Astrocyte (in vitro differentiated cells and primary cell): ENCODE measurements at regions not wholly inside any gene's neighbourhood (a gene's known extent, or its start where the extent isn't known, plus 50 kb on each side); places are given as distances from the start of the nearest gene placed in this dataset.

Source experiments
- DNase-seq: peaks from one replicate; pipeline ENCODE4 v3.0.0-alpha.2; 2010; ENCODE audit warnings: low read depth
- FAIRE-seq: peaks from 2 replicates; lab custom pipeline; 2011; peaks lifted over from hg19 to GRCh38; lab: Jason Lieb, UNC
- H2AFZ ChIP-seq: 2 replicates; pipeline ENCODE4 v1.6.0; 2012; ENCODE audit warnings: low read depth, low read length, inconsistent platforms
- H3K27ac ChIP-seq: 2 replicates; pipeline ENCODE4 v1.5.1; 2011; ENCODE audit warnings: low read depth, low read length, inconsistent platforms
- H3K27me3 ChIP-seq: 2 replicates; pipeline ENCODE4 v1.6.0; 2011; ENCODE audit warnings: low read length, inconsistent platforms; ENCODE audit not compliant: insufficient read depth
- H3K36me3 ChIP-seq: 2 replicates; pipeline ENCODE4 v1.5.1; 2011; ENCODE audit warnings: low read length, inconsistent platforms; ENCODE audit not compliant: insufficient read depth
- H3K4me1 ChIP-seq: 2 replicates; pipeline ENCODE4 v1.5.1; 2011; ENCODE audit warnings: low read length, inconsistent platforms; ENCODE audit not compliant: insufficient read depth
- H3K4me2 ChIP-seq: 2 replicates; pipeline ENCODE4 v1.6.0; 2012; ENCODE audit warnings: low read length, inconsistent platforms
- H3K4me3 ChIP-seq: 2 replicates; pipeline ENCODE4 v1.5.1; 2011; ENCODE audit warnings: low read depth, mild to moderate bottlenecking, low read length, inconsistent platforms; ENCODE audit not compliant: insufficient read depth
- H3K79me2 ChIP-seq: 2 replicates; pipeline ENCODE4 v1.6.0; 2012; ENCODE audit warnings: mild to moderate bottlenecking, low read length, inconsistent platforms; ENCODE audit not compliant: insufficient read depth
- H3K9ac ChIP-seq: 2 replicates; pipeline ENCODE4 v1.6.0; 2012; ENCODE audit warnings: mild to moderate bottlenecking, low read length, inconsistent platforms
- H3K9me3 ChIP-seq: 2 replicates; pipeline ENCODE4 v1.5.1; 2012; ENCODE audit warnings: low read depth, mild to moderate bottlenecking, low read length, inconsistent platforms; ENCODE audit not compliant: insufficient read depth
- H4K20me1 ChIP-seq: 2 replicates; pipeline ENCODE4 v1.6.0; 2012; ENCODE audit warnings: low read length, inconsistent platforms; ENCODE audit not compliant: insufficient read depth
- H3K27ac Mint-ChIP-seq: one replicate; pipeline ENCODE4 v1.8.0; 2021; ENCODE audit warnings: mild to moderate bottlenecking, mixed read lengths; ENCODE audit not compliant: unreplicated experiment
- H3K27me3 Mint-ChIP-seq: one replicate; pipeline ENCODE4 v1.8.0; 2021; ENCODE audit warnings: low read depth, mixed read lengths; ENCODE audit not compliant: unreplicated experiment
- H3K36me3 Mint-ChIP-seq: one replicate; pipeline ENCODE4 v1.8.0; 2021; ENCODE audit warnings: low read depth, mixed read lengths; ENCODE audit not compliant: unreplicated experiment
- H3K4me1 Mint-ChIP-seq: one replicate; pipeline ENCODE4 v1.8.0; 2021; ENCODE audit warnings: low read depth, mixed read lengths; ENCODE audit not compliant: unreplicated experiment
- H3K4me3 Mint-ChIP-seq: one replicate; pipeline ENCODE4 v1.8.0; 2021; ENCODE audit warnings: mild to moderate bottlenecking, moderate library complexity, mixed read lengths; ENCODE audit not compliant: unreplicated experiment
- H3K9me3 Mint-ChIP-seq: one replicate; pipeline ENCODE4 v1.8.0; 2021; ENCODE audit warnings: mild to moderate bottlenecking, mixed read lengths; ENCODE audit not compliant: unreplicated experiment
- EZH2 ChIP-seq: IDR thresholded peaks from 2 replicates; pipeline ENCODE4 v1.6.1; 2012; ENCODE audit warnings: mild to moderate bottlenecking, low read length, inconsistent platforms; ENCODE audit not compliant: insufficient read depth
- TF ChIP-seq, protein P1 (sequence below): IDR thresholded peaks from 2 replicates; pipeline ENCODE4 v1.5.1; 2011; ENCODE audit warnings: low read depth, mild to moderate bottlenecking, inconsistent platforms, low read length, moderate library complexity; ENCODE audit not compliant: insufficient read depth

DNA sequence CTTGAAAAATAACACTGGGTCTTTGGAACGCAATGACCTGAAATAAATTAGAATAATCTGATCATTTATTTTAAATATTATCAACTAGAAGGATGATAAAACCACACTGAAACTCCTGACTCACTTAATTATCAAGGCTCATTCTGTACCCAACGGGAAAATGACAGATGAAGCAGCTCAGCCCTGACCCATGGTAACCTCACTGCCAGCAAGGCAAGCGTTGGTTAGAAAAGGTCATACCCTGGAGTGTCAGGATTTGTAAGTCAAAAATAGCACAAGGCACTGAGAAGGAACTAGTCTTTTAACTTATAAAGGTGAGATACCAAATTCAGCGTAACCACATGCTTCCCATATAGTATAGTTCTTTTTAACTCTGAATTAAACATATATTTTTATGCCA lies 277.5 kb downstream of the ETAA1 start:
- no peak overlapping the region for H3K27ac Mint-ChIP-seq
- FAIRE-seq (no peak), DNase-seq (no peak)
- Histone ChIP-seq H3K36me3 (no peaks in the 10 kb centered on the region), H3K79me2 (no peaks in the 10 kb centered on the region), H3K4me3 (no peak overlapping the region), H3K9me3 (no peaks in the 10 kb centered on the region), H3K9ac (no peak overlapping the region), H3K27me3 (no peaks in the 10 kb centered on the region), H4K20me1 (peaks cover 6% of the 10 kb centered on the region), H3K4me2 (no peak overlapping the region), H2AFZ (no peak overlapping the region), H3K27ac (no peak overlapping the region), H3K4me1 (no peaks in the 10 kb centered on the region)
- no peaks in the 10 kb centered on the region for H3K9me3 Mint-ChIP-seq
- H3K4me3 Mint-ChIP-seq = no peak overlapping the region
- no peaks in the 10 kb centered on the region for H3K36me3 Mint-ChIP-seq
- H3K4me1 Mint-ChIP-seq = no peaks in the 10 kb centered on the region
- TF ChIP-seq EZH2 = no peak
- TF ChIP-seq, protein P1, sequence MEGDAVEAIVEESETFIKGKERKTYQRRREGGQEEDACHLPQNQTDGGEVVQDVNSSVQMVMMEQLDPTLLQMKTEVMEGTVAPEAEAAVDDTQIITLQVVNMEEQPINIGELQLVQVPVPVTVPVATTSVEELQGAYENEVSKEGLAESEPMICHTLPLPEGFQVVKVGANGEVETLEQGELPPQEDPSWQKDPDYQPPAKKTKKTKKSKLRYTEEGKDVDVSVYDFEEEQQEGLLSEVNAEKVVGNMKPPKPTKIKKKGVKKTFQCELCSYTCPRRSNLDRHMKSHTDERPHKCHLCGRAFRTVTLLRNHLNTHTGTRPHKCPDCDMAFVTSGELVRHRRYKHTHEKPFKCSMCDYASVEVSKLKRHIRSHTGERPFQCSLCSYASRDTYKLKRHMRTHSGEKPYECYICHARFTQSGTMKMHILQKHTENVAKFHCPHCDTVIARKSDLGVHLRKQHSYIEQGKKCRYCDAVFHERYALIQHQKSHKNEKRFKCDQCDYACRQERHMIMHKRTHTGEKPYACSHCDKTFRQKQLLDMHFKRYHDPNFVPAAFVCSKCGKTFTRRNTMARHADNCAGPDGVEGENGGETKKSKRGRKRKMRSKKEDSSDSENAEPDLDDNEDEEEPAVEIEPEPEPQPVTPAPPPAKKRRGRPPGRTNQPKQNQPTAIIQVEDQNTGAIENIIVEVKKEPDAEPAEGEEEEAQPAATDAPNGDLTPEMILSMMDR = no peak
- H3K27me3 Mint-ChIP-seq = peaks cover 4% of the 10 kb centered on the region

DNA sequence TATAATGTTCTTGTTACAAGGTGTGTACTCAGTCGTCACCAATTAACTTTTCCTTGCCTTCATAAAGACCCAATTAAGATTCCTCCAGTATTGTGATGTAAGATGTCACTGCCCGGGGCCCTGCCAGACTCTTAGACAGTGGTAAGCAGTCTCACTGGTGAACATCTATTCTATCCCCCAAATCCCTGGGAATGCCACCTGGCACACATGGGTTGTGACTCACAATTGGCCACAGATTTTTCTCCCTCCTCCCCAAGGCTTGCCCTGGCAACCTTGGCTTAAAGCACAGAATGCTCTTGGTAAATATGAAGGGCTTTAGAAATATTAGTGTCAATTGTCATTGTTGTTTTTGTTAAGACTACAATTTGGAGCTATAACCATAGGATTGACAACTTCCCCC lies 287.9 kb downstream of the ETAA1 start:
- no peaks in the 10 kb centered on the region for H3K4me1 ChIP-seq
- H3K36me3 ChIP-seq = no peaks in the 10 kb centered on the region
- no peak for FAIRE-seq
- H3K9ac ChIP-seq = no peak overlapping the region
- H3K27me3 ChIP-seq = no peaks in the 10 kb centered on the region
- H3K27ac ChIP-seq = no peak overlapping the region
- no peak overlapping the region for H2AFZ ChIP-seq
- H4K20me1 ChIP-seq = no peaks in the 10 kb centered on the region
- TF ChIP-seq, protein P1 = no peak
- no peak for TF ChIP-seq EZH2
- no peak for DNase-seq
- no peak overlapping the region for H3K4me3 ChIP-seq
- no peaks in the 10 kb centered on the region for H3K9me3 Mint-ChIP-seq
- H3K4me3 Mint-ChIP-seq = no peak overlapping the region
- peaks cover 10% of the 10 kb centered on the region for H3K27me3 Mint-ChIP-seq
- H3K9me3 ChIP-seq = no peaks in the 10 kb centered on the region
- H3K36me3 Mint-ChIP-seq = no peaks in the 10 kb centered on the region
- H3K79me2 ChIP-seq = no peaks in the 10 kb centered on the region
- no peaks in the 10 kb centered on the region for H3K4me1 Mint-ChIP-seq
- H3K27ac Mint-ChIP-seq = no peak overlapping the region
- H3K4me2 ChIP-seq = no peak overlapping the region

DNA sequence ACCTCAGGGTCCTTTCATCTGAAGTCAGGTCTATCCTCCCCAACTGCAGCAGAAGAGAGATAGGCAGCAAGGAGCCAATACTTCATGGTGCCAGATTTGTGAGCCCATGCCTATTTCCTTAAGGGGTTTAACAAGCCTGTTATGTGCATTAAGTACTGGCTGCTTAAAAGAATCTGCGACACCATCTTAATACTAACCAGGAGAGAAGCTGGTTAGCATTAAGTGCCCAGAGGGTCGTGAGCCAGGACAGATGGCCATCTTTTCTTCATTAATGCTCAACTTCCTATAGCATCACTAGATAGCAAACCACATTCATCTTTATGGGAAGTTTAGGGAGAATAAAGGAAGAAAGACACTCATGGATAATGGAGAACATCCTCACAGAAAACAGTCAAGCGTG lies 289.1 kb downstream of the ETAA1 start:
- Histone ChIP-seq H3K9me3 (no peaks in the 10 kb centered on the region), H3K4me3 (no peak overlapping the region), H3K27me3 (no peaks in the 10 kb centered on the region), H3K79me2 (no peaks in the 10 kb centered on the region), H4K20me1 (no peaks in the 10 kb centered on the region), H2AFZ (no peak overlapping the region), H3K9ac (no peak overlapping the region), H3K4me2 (no peak overlapping the region), H3K4me1 (no peaks in the 10 kb centered on the region), H3K27ac (no peak overlapping the region), H3K36me3 (no peaks in the 10 kb centered on the region)
- DNase-seq = no peak
- no peak overlapping the region for H3K4me3 Mint-ChIP-seq
- H3K27me3 Mint-ChIP-seq = peaks cover 9% of the 10 kb centered on the region
- no peaks in the 10 kb centered on the region for H3K36me3 Mint-ChIP-seq
- no peak for TF ChIP-seq EZH2
- TF ChIP-seq, protein P1 = no peak
- H3K9me3 Mint-ChIP-seq = no peaks in the 10 kb centered on the region
- no peaks in the 10 kb centered on the region for H3K4me1 Mint-ChIP-seq
- H3K27ac Mint-ChIP-seq = no peak overlapping the region
- FAIRE-seq = no peak
